ENCODE measurements at regions not wholly inside any gene's neighbourhood (a gene's known extent, or its start where the extent isn't known, plus 50 kb on each side); places are given as distances from the start of the nearest gene placed in this dataset.

GRCh38 chr14:56056031-56056430 lies 62.2 kb upstream of the PELI2 start:
- no peak for TF ChIP-seq CTCF (IDR thresholded peaks at IDR 0.05)
- Histone ChIP-seq H3K9me3 (no peaks in the 10 kb centered on the region), H3K36me3 (no peaks in the 10 kb centered on the region), H3K4me3 (no peak overlapping the region), H3K27me3 (no peaks in the 10 kb centered on the region), H3K4me1 (no peaks in the 10 kb centered on the region), H3K27ac (no peak overlapping the region)
- DNase-seq (ENCODE audit: low spot score) = no peak

- no peaks in the 10 kb centered on the region for H3K27me3 ChIP-seq
- H3K9me3 ChIP-seq = no peaks in the 10 kb centered on the region
- H3K36me3 ChIP-seq = no peaks in the 10 kb centered on the region
- no peak for DNase-seq (ENCODE audit: low spot score)
- H3K4me1 ChIP-seq = no peaks in the 10 kb centered on the region
- H3K27ac ChIP-seq = no peak overlapping the region
- no peak for TF ChIP-seq CTCF (IDR thresholded peaks at IDR 0.05)
- no peak overlapping the region for H3K4me3 ChIP-seq
These were observed 61.0 kb upstream of the PELI2 start for GRCh38 chr14:56057071-56057741.

- no peaks in the 10 kb centered on the region for H3K9me3 ChIP-seq
- no peak overlapping the region for H3K27ac ChIP-seq
- TF ChIP-seq CTCF (IDR thresholded peaks at IDR 0.05) = no peak
- H3K4me1 ChIP-seq = no peaks in the 10 kb centered on the region
- no peak overlapping the region for H3K4me3 ChIP-seq
- no peak for DNase-seq (ENCODE audit: low spot score)
- no peaks in the 10 kb centered on the region for H3K36me3 ChIP-seq
- no peaks in the 10 kb centered on the region for H3K27me3 ChIP-seq
These were observed 60.4 kb upstream of the PELI2 start for GRCh38 chr14:56057767-56058166.

GRCh38 chr14:56059054-56059453 lies 59.2 kb upstream of the PELI2 start:
- DNase-seq (ENCODE audit: low spot score) = no peak
- Histone ChIP-seq H3K27me3 (no peaks in the 10 kb centered on the region), H3K9me3 (no peaks in the 10 kb centered on the region), H3K4me1 (no peaks in the 10 kb centered on the region), H3K4me3 (no peak overlapping the region), H3K36me3 (no peaks in the 10 kb centered on the region), H3K27ac (no peak overlapping the region)
- TF ChIP-seq CTCF (IDR thresholded peaks at IDR 0.05) = no peak

- Histone ChIP-seq H3K27me3 (no peaks in the 10 kb centered on the region), H3K9me3 (no peaks in the 10 kb centered on the region)
- no peak for TF ChIP-seq CTCF (IDR thresholded peaks at IDR 0.05)
These were observed 57.2 kb upstream of the PELI2 start for GRCh38 chr14:56061051-56061450.

GRCh38 chr14:56063131-56063530 lies 55.1 kb upstream of the PELI2 start:
- H3K9me3 ChIP-seq = no peaks in the 10 kb centered on the region
- no peak for DNase-seq (ENCODE audit: low spot score)
- H3K4me3 ChIP-seq = no peak overlapping the region
- H3K27ac ChIP-seq = no peak overlapping the region
- H3K36me3 ChIP-seq = no peaks in the 10 kb centered on the region
- no peak for TF ChIP-seq CTCF (IDR thresholded peaks at IDR 0.05)
- H3K4me1 ChIP-seq = no peaks in the 10 kb centered on the region
- no peaks in the 10 kb centered on the region for H3K27me3 ChIP-seq

More at GRCh38 chr14:56061051-56061450, 57.2 kb upstream of the PELI2 start:
- Histone ChIP-seq H3K36me3 (no peaks in the 10 kb centered on the region), H3K27ac (no peak overlapping the region), H3K4me1 (no peaks in the 10 kb centered on the region), H3K4me3 (no peak overlapping the region)
- DNase-seq (ENCODE audit: low spot score) = no peak

Measured in right atrium auricular region (tissue), 2 donors.